Activated naive CD4-positive, alpha-beta T cell treated with anti-CD3 and anti-CD28 coated beads, Interleukin-2, amount 50 U/mL, for 72 hours (primary cell): ENCODE measurements at regions not wholly inside any gene's neighbourhood (a gene's known extent, or its start where the extent isn't known, plus 50 kb on each side); places are given as distances from the start of the nearest gene placed in this dataset.

ENCODE experiments used
- ATAC-seq, 2 donors: fragments of 150-1000 bp; cut with Tn5 transposase; 2 replicates each; pipeline ENCODE4 v1.10.0; 2021; ENCODE audit warnings: mild to moderate bottlenecking in 2 of 2, moderate library complexity in 2 of 2
- DNase-seq, 2 donors: peaks; one replicate each; pipeline ENCODE4 v3.0.0; 2021 to 2022; ENCODE audit warnings: low spot score in 2 of 2
- H3K27ac Mint-ChIP-seq, 2 donors: one replicate each; pipeline ENCODE4 v1.8.0; 2022; ENCODE audit warnings: mild to moderate bottlenecking in 2 of 2, mixed read lengths in 2 of 2
- H3K36me3 Mint-ChIP-seq, 2 donors: one replicate each; pipeline ENCODE4 v1.8.0; 2022; ENCODE audit warnings: mixed read lengths in 2 of 2
- H3K9me3 Mint-ChIP-seq, 2 donors: one replicate each; pipeline ENCODE4 v1.8.0; 2022; ENCODE audit warnings: mixed read lengths in 2 of 2

- no peak for DNase-seq
- ATAC-seq: no peak
- H3K9me3 Mint-ChIP-seq: no peaks in the 10 kb centered on the region
- H3K36me3 Mint-ChIP-seq: peaks cover 0 to 4% of the 10 kb centered on the region in 2 donors
- H3K27ac Mint-ChIP-seq: no peak overlapping the region
Measured at GRCh38 chr22:27617214-27617881, 184.2 kb downstream of the MN1 start.

GRCh38 chr22:27620367-27621154 is 181.0 kb downstream of the MN1 start:
- no peaks in the 10 kb centered on the region for H3K9me3 Mint-ChIP-seq
- ATAC-seq: no peak
- H3K27ac Mint-ChIP-seq: no peak overlapping the region
- H3K36me3 Mint-ChIP-seq: no peaks in the 10 kb centered on the region
- DNase-seq: no peak

GRCh38 chr22:27621486-27622070 is 180.0 kb downstream of the MN1 start:
- H3K9me3 Mint-ChIP-seq: no peaks in the 10 kb centered on the region
- H3K36me3 Mint-ChIP-seq: no peaks in the 10 kb centered on the region
- no peak for ATAC-seq
- DNase-seq: no peak
- H3K27ac Mint-ChIP-seq: no peak overlapping the region

GRCh38 chr22:27624042-27624441 is 177.5 kb downstream of the MN1 start:
- H3K36me3 Mint-ChIP-seq: no peaks in the 10 kb centered on the region
- no peak overlapping the region for H3K27ac Mint-ChIP-seq
- DNase-seq: no peak
- H3K9me3 Mint-ChIP-seq: no peaks in the 10 kb centered on the region
- ATAC-seq: no peak

- ATAC-seq: no peak
- H3K36me3 Mint-ChIP-seq: no peaks in the 10 kb centered on the region
- DNase-seq: no peak
- no peak overlapping the region for H3K27ac Mint-ChIP-seq
- H3K9me3 Mint-ChIP-seq: no peaks in the 10 kb centered on the region
Measured at GRCh38 chr22:27624705-27625104, 176.9 kb downstream of the MN1 start.

GRCh38 chr22:27625769-27626674 is 175.5 kb downstream of the MN1 start:
- no peak for DNase-seq
- Mint-ChIP-seq H3K36me3 (no peaks in the 10 kb centered on the region), H3K9me3 (no peaks in the 10 kb centered on the region), H3K27ac (no peak overlapping the region)
- no peak for ATAC-seq

GRCh38 chr22:27626675-27627443 is 174.7 kb downstream of the MN1 start:
- DNase-seq: no peak
- peaks cover 0 to 5% of the 10 kb centered on the region in 2 donors for H3K9me3 Mint-ChIP-seq
- H3K36me3 Mint-ChIP-seq: no peaks in the 10 kb centered on the region
- no peak overlapping the region for H3K27ac Mint-ChIP-seq
- no peak for ATAC-seq

- no peak for ATAC-seq
- H3K27ac Mint-ChIP-seq: no peak overlapping the region
- DNase-seq: no peak
- H3K36me3 Mint-ChIP-seq: no peaks in the 10 kb centered on the region
- H3K9me3 Mint-ChIP-seq: peaks cover 0 to 8% of the 10 kb centered on the region in 2 donors
Measured at GRCh38 chr22:27627444-27627833, 174.1 kb downstream of the MN1 start.

GRCh38 chr22:27627901-27628300 is 173.7 kb downstream of the MN1 start:
- H3K9me3 Mint-ChIP-seq: peaks cover 0 to 8% of the 10 kb centered on the region in 2 donors
- DNase-seq: no peak

GRCh38 chr22:27628341-27628740 is 173.2 kb downstream of the MN1 start:
- Mint-ChIP-seq H3K27ac (no peak overlapping the region), H3K9me3 (peaks cover 0 to 8% of the 10 kb centered on the region in 2 donors), H3K36me3 (no peaks in the 10 kb centered on the region)
- ATAC-seq (no peak), DNase-seq (no peak)

More at GRCh38 chr22:27627901-27628300, 173.7 kb downstream of the MN1 start:
- ATAC-seq: no peak
- H3K27ac Mint-ChIP-seq: no peak overlapping the region
- H3K36me3 Mint-ChIP-seq: no peaks in the 10 kb centered on the region

GRCh38 chr22:27628891-27629631 is 172.5 kb downstream of the MN1 start:
- ATAC-seq: no peak
- Mint-ChIP-seq H3K27ac (no peak overlapping the region), H3K36me3 (no peaks in the 10 kb centered on the region), H3K9me3 (peaks cover 0 to 8% of the 10 kb centered on the region in 2 donors)
- no peak for DNase-seq

- ATAC-seq: no peak
- Mint-ChIP-seq H3K36me3 (no peaks in the 10 kb centered on the region), H3K27ac (no peak overlapping the region), H3K9me3 (peaks cover 0 to 8% of the 10 kb centered on the region in 2 donors)
- no peak for DNase-seq
Measured at GRCh38 chr22:27629908-27630673, 171.5 kb downstream of the MN1 start.

- ATAC-seq (no peak), DNase-seq (no peak)
- Mint-ChIP-seq H3K9me3 (peaks cover 0 to 8% of the 10 kb centered on the region in 2 donors), H3K27ac (no peak overlapping the region), H3K36me3 (no peaks in the 10 kb centered on the region)
Measured at GRCh38 chr22:27630754-27631153, 170.8 kb downstream of the MN1 start.

GRCh38 chr22:27631641-27632040 is 169.9 kb downstream of the MN1 start:
- Mint-ChIP-seq H3K9me3 (peaks cover 0 to 8% of the 10 kb centered on the region in 2 donors), H3K36me3 (no peaks in the 10 kb centered on the region), H3K27ac (no peak overlapping the region)
- no peak for ATAC-seq
- no peak for DNase-seq
